ENCODE measurements at regions not wholly inside any gene's neighbourhood (a gene's known extent, or its start where the extent isn't known, plus 50 kb on each side); places are given as distances from the start of the nearest gene placed in this dataset.

GRCh38 chr21:38954588-38955004, 148.9 kb downstream of the ETS2 start:
- intact Hi-C loops (cut with DNase I; ENCODE audit: low total_unique reads) (no loop called here), in situ Hi-C loops (cut with MboI; ENCODE audit: low pct_ligation_motif_present in 1 of 4, low pct_unique_long_range_greater_than_20kb in 1 of 4, low sequenced_read_pairs in 3 of 4) (no loop called here)
- Histone ChIP-seq H3K27ac (peak overlapping the region; percentile 81 to 86 (median 84)), H3K9me3 (peaks cover 0 to 2% of the 10 kb centered on the region in 2 donors), H3K27me3 (no peaks in the 10 kb centered on the region), H3K4me1 (peaks cover 20 to 70% (median 48%) of the 10 kb centered on the region in 4 donors), H3K4me3 (no peak overlapping the region), H3K36me3 (no peaks in the 10 kb centered on the region)
- peak; percentile 39 for DNase-seq
- TF ChIP-seq EP300 (IDR thresholded peaks at IDR 0.05; ENCODE audit: low read depth): no peak
- TF ChIP-seq POLR2A (IDR thresholded peaks at IDR 0.05): no peak
- no peak for TF ChIP-seq CTCF (IDR thresholded peaks at IDR 0.05)
- no peak for TF ChIP-seq POLR2AphosphoS5 (IDR thresholded peaks at IDR 0.05)
- 42 to 80% methylated on average over 1 to 3 of the region's 3 CpGs for WGBS, 2 donors (ENCODE audit: low coverage in 1 of 2)

GRCh38 chr21:38953516-38953915, 147.8 kb downstream of the ETS2 start:
- Histone ChIP-seq H3K27me3 (no peaks in the 10 kb centered on the region), H3K4me3 (no peak overlapping the region), H3K9me3 (peaks cover 0 to 2% of the 10 kb centered on the region in 2 donors), H3K27ac (no peak overlapping the region), H3K36me3 (no peaks in the 10 kb centered on the region), H3K4me1 (peaks cover 10 to 59% (median 37%) of the 10 kb centered on the region in 4 donors)
- WGBS, 2 donors (ENCODE audit: low coverage in 1 of 2): 90 to 92% methylated on average over 3 to 5 of the region's 5 CpGs
- intact Hi-C loops (cut with DNase I; ENCODE audit: low total_unique reads) (no loop called here), in situ Hi-C loops (cut with MboI; ENCODE audit: low pct_ligation_motif_present in 1 of 4, low pct_unique_long_range_greater_than_20kb in 1 of 4, low sequenced_read_pairs in 3 of 4) (no loop called here)
- DNase-seq: no peak
- no peak for TF ChIP-seq EP300 (IDR thresholded peaks at IDR 0.05; ENCODE audit: low read depth)
- no peak for TF ChIP-seq POLR2A (IDR thresholded peaks at IDR 0.05)
- TF ChIP-seq POLR2AphosphoS5 (IDR thresholded peaks at IDR 0.05): no peak
- no peak for TF ChIP-seq CTCF (IDR thresholded peaks at IDR 0.05)

- Histone ChIP-seq H3K9me3 (peaks cover 0 to 2% of the 10 kb centered on the region in 2 donors), H3K4me1 (peaks cover 7 to 53% (median 32%) of the 10 kb centered on the region in 4 donors), H3K36me3 (no peaks in the 10 kb centered on the region), H3K27me3 (no peaks in the 10 kb centered on the region), H3K27ac (no peak overlapping the region), H3K4me3 (no peak overlapping the region)
- WGBS, 2 donors (ENCODE audit: low coverage in 1 of 2): 57 to 71% methylated on average over 2 to 3 of the region's 3 CpGs
- DNase-seq: no peak
- TF ChIP-seq POLR2AphosphoS5 (IDR thresholded peaks at IDR 0.05) (no peak), CTCF (IDR thresholded peaks at IDR 0.05) (no peak), POLR2A (IDR thresholded peaks at IDR 0.05) (no peak), EP300 (IDR thresholded peaks at IDR 0.05; ENCODE audit: low read depth) (no peak)
- in situ Hi-C loops (cut with MboI; ENCODE audit: low pct_ligation_motif_present in 1 of 4, low pct_unique_long_range_greater_than_20kb in 1 of 4, low sequenced_read_pairs in 3 of 4) (no loop called here), intact Hi-C loops (cut with DNase I; ENCODE audit: low total_unique reads) (no loop called here)
Measured at GRCh38 chr21:38952890-38953289, 147.2 kb downstream of the ETS2 start.

- H3K4me3 ChIP-seq: no peak overlapping the region
- H3K36me3 ChIP-seq: no peaks in the 10 kb centered on the region
- intact Hi-C loops (cut with DNase I; ENCODE audit: low total_unique reads) (no loop called here), in situ Hi-C loops (cut with MboI; ENCODE audit: low pct_ligation_motif_present in 1 of 4, low pct_unique_long_range_greater_than_20kb in 1 of 4, low sequenced_read_pairs in 3 of 4) (no loop called here)
- 45 to 50% methylated on average over 1 of the region's 1 CpG for WGBS, 2 donors (ENCODE audit: low coverage in 1 of 2)
- H3K4me1 ChIP-seq: peaks cover 5 to 36% (median 19%) of the 10 kb centered on the region in 4 donors
- DNase-seq: no peak
- peaks cover 0 to 2% of the 10 kb centered on the region in 2 donors for H3K9me3 ChIP-seq
- H3K27me3 ChIP-seq: no peaks in the 10 kb centered on the region
- peak overlapping the region; percentile 27 to 78 (median 68) for H3K27ac ChIP-seq
- TF ChIP-seq CTCF (IDR thresholded peaks at IDR 0.05) (no peak), POLR2A (IDR thresholded peaks at IDR 0.05) (no peak), POLR2AphosphoS5 (IDR thresholded peaks at IDR 0.05) (no peak), EP300 (IDR thresholded peaks at IDR 0.05; ENCODE audit: low read depth) (no peak)
Measured at GRCh38 chr21:38951095-38951730, 145.5 kb downstream of the ETS2 start.
